ENCODE measurements at regions not wholly inside any gene's neighbourhood (a gene's known extent, or its start where the extent isn't known, plus 50 kb on each side); places are given as distances from the start of the nearest gene placed in this dataset.

GRCh38 chr21:23245255-23245654 is 2247.0 kb downstream of the NCAM2 start:
- DNase-seq: no peak

DNA sequence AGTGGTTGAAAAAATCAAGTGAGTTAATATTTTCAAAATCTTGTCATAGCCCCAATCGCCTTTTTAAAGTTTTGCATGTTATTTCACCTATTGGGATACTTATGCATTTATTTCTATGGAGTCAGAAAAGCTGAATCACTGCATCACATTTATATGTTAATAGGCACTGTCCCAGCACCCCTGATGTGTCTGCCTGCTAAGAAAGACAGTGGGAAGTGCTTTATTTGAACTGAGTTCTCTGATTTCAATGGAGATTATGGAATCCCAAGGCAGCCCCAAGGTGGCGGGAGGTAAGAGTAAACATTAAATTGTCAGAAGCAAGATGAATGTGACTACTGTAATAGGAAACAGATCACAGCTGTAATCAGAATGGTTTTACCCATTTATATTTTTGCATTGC is 2225.7 kb downstream of the NCAM2 start:
- no peak for DNase-seq

- DNase-seq: no peak
Observed at GRCh38 chr21:23218667-23219066, 2220.5 kb downstream of the NCAM2 start.

DNA sequence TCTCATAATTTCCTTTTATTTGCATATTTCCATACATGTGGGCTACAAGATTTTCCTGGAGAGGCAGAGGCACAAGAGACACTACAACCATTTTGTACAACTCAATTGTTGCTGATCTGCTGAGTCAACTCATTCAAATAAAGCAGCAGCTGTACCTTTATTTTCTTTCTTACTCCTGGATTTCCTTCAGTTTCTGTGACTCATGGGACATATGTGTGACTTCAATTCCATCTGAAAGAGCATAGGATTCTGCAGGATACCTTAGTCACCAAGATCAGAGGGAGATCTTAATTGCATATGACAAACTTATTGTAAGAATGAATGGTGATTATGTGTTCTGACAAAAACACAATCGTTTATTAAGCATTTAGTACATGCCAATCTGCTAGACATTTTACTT is 2219.4 kb downstream of the NCAM2 start:
- no peak for DNase-seq

GRCh38 chr21:23215261-23215660 is 2217.1 kb downstream of the NCAM2 start:
- DNase-seq: no peak
